ENCODE measurements at regions not wholly inside any gene's neighbourhood (a gene's known extent, or its start where the extent isn't known, plus 50 kb on each side); places are given as distances from the start of the nearest gene placed in this dataset.

GRCh38 chr2:65663831-65664407 is 231.5 kb upstream of the SPRED2 start:
- Histone ChIP-seq H3K36me3 (ENCODE audit: insufficient read depth, low read length) (no peaks in the 10 kb centered on the region), H4K20me1 (ENCODE audit: insufficient read depth, low read length, poor library complexity, severe bottlenecking) (no peaks in the 10 kb centered on the region), H3K9ac (ENCODE audit: low read depth, low read length, poor library complexity, severe bottlenecking) (no peak overlapping the region), H3K4me2 (ENCODE audit: low read depth, low read length, poor library complexity, severe bottlenecking) (no peak overlapping the region), H3K4me1 (ENCODE audit: insufficient read depth, low read length, poor library complexity, severe bottlenecking) (no peaks in the 10 kb centered on the region), H3K4me3 (ENCODE audit: low read length, poor library complexity, severe bottlenecking) (no peak overlapping the region), H3K9me2 (replicated peaks; ENCODE audit: low read depth, low read length) (no peaks in the 10 kb centered on the region), H3F3A (ENCODE audit: low read depth) (no peaks in the 10 kb centered on the region), H3K9me3 (ENCODE audit: insufficient read depth, low read depth, low read length) (no peaks in the 10 kb centered on the region), H3K27me3 (ENCODE audit: insufficient read depth, low read length, poor library complexity, severe bottlenecking) (no peaks in the 10 kb centered on the region), H3K79me2 (ENCODE audit: insufficient read depth, low read length) (no peaks in the 10 kb centered on the region), H2AFZ (ENCODE audit: low read length) (no peak overlapping the region)
- TF ChIP-seq EZH2phosphoT487 (IDR thresholded peaks at IDR 0.05; ENCODE audit: borderline replicate concordance): no peak
- TF ChIP-seq, protein P1, sequence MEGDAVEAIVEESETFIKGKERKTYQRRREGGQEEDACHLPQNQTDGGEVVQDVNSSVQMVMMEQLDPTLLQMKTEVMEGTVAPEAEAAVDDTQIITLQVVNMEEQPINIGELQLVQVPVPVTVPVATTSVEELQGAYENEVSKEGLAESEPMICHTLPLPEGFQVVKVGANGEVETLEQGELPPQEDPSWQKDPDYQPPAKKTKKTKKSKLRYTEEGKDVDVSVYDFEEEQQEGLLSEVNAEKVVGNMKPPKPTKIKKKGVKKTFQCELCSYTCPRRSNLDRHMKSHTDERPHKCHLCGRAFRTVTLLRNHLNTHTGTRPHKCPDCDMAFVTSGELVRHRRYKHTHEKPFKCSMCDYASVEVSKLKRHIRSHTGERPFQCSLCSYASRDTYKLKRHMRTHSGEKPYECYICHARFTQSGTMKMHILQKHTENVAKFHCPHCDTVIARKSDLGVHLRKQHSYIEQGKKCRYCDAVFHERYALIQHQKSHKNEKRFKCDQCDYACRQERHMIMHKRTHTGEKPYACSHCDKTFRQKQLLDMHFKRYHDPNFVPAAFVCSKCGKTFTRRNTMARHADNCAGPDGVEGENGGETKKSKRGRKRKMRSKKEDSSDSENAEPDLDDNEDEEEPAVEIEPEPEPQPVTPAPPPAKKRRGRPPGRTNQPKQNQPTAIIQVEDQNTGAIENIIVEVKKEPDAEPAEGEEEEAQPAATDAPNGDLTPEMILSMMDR (conservative IDR thresholded peaks at IDR 0.05; ENCODE audit: low read length): no peak

DNA sequence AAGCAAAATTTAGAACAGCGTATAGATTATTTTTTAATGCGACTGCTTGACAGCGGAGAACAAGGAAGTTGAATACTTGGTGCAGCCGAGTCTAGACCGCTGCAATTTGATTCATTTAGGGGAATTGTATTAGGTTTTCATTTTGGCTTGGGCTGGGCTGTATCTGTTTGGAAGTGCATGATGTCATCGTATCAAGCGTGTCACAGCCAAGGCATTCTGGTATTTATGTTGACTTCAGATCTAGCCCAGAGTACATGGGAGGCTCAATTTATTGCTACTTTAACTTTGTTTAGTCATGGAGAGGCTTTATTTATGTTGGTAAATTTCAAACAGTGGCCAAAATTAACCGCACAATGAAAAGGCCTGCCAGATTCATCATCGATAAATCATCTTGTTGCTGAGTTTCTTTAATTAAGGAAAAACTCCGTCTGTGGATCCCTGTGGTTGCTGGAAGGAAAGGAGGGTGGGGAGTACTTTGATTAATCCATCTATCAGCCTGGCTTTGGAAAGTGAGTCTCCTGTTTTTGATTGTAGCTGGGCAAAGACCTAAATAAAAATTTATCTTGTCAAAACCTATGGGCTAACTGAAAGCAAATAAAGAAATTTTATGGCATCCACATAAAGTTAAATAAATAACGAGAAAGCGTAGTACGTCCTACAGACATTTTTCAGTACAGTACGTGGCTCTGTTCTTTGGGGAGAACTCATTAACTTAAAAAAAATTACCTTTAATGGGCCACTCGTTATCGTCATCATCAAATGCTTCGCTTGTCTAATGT is 230.4 kb upstream of the SPRED2 start:
- H3K4me1 ChIP-seq (ENCODE audit: insufficient read depth, low read length, poor library complexity, severe bottlenecking): no peaks in the 10 kb centered on the region
- H3K9me3 ChIP-seq (ENCODE audit: insufficient read depth, low read depth, low read length): no peaks in the 10 kb centered on the region
- H3K4me2 ChIP-seq (ENCODE audit: low read depth, low read length, poor library complexity, severe bottlenecking): no peak overlapping the region
- no peaks in the 10 kb centered on the region for H3K9me2 ChIP-seq (replicated peaks; ENCODE audit: low read depth, low read length)
- no peaks in the 10 kb centered on the region for H3K36me3 ChIP-seq (ENCODE audit: insufficient read depth, low read length)
- TF ChIP-seq, protein P1 (conservative IDR thresholded peaks at IDR 0.05; ENCODE audit: low read length): no peak
- TF ChIP-seq EZH2phosphoT487 (IDR thresholded peaks at IDR 0.05; ENCODE audit: borderline replicate concordance): no peak
- H4K20me1 ChIP-seq (ENCODE audit: insufficient read depth, low read length, poor library complexity, severe bottlenecking): no peaks in the 10 kb centered on the region
- H3K9ac ChIP-seq (ENCODE audit: low read depth, low read length, poor library complexity, severe bottlenecking): no peak overlapping the region
- H3F3A ChIP-seq (ENCODE audit: low read depth): no peaks in the 10 kb centered on the region
- no peak overlapping the region for H2AFZ ChIP-seq (ENCODE audit: low read length)
- no peak overlapping the region for H3K4me3 ChIP-seq (ENCODE audit: low read length, poor library complexity, severe bottlenecking)
- no peaks in the 10 kb centered on the region for H3K27me3 ChIP-seq (ENCODE audit: insufficient read depth, low read length, poor library complexity, severe bottlenecking)
- no peaks in the 10 kb centered on the region for H3K79me2 ChIP-seq (ENCODE audit: insufficient read depth, low read length)

- no peak overlapping the region for H3K4me3 ChIP-seq (ENCODE audit: low read length, poor library complexity, severe bottlenecking)
- TF ChIP-seq EZH2phosphoT487 (IDR thresholded peaks at IDR 0.05; ENCODE audit: borderline replicate concordance): no peak
- TF ChIP-seq, protein P1 (conservative IDR thresholded peaks at IDR 0.05; ENCODE audit: low read length): no peak
- no peak overlapping the region for H2AFZ ChIP-seq (ENCODE audit: low read length)
- no peak overlapping the region for H3K9ac ChIP-seq (ENCODE audit: low read depth, low read length, poor library complexity, severe bottlenecking)
- H3K79me2 ChIP-seq (ENCODE audit: insufficient read depth, low read length): no peaks in the 10 kb centered on the region
- H3F3A ChIP-seq (ENCODE audit: low read depth): no peaks in the 10 kb centered on the region
- no peaks in the 10 kb centered on the region for H4K20me1 ChIP-seq (ENCODE audit: insufficient read depth, low read length, poor library complexity, severe bottlenecking)
- no peaks in the 10 kb centered on the region for H3K9me3 ChIP-seq (ENCODE audit: insufficient read depth, low read depth, low read length)
- H3K27me3 ChIP-seq (ENCODE audit: insufficient read depth, low read length, poor library complexity, severe bottlenecking): no peaks in the 10 kb centered on the region
- H3K9me2 ChIP-seq (replicated peaks; ENCODE audit: low read depth, low read length): no peaks in the 10 kb centered on the region
- no peaks in the 10 kb centered on the region for H3K4me1 ChIP-seq (ENCODE audit: insufficient read depth, low read length, poor library complexity, severe bottlenecking)
- H3K36me3 ChIP-seq (ENCODE audit: insufficient read depth, low read length): no peaks in the 10 kb centered on the region
- no peak overlapping the region for H3K4me2 ChIP-seq (ENCODE audit: low read depth, low read length, poor library complexity, severe bottlenecking)
Measured at GRCh38 chr2:65661980-65662653, 229.7 kb upstream of the SPRED2 start.

Measured in Loucy (cell line).